HL-60/S4 (cell line): ENCODE measurements at regions not wholly inside any gene's neighbourhood (a gene's known extent, or its start where the extent isn't known, plus 50 kb on each side); places are given as distances from the start of the nearest gene placed in this dataset.

Experiments used
- in situ Hi-C: fragments of 300-500 bp; cut with MboI; formaldehyde crosslinking; loops from 2 replicates; pipeline ENCODE4 v1.14.3; 2022; ENCODE audit warnings: low sequenced_read_pairs

- in situ Hi-C loops, result no loop called here
These were observed 707.8 kb upstream of the LMCD1 start for GRCh38 chr3:7793786-7794185.

GRCh38 chr3:7798276-7798675, 703.3 kb upstream of the LMCD1 start:
- in situ Hi-C loops, result no loop called here

GRCh38 chr3:7800006-7800780, 701.4 kb upstream of the LMCD1 start:
- in situ Hi-C loops, result no loop called here

- in situ Hi-C loops, result no loop called here
These were observed 689.1 kb upstream of the LMCD1 start for GRCh38 chr3:7812490-7812889.

- in situ Hi-C loops, result no loop called here
These were observed 688.3 kb upstream of the LMCD1 start for GRCh38 chr3:7813365-7813764.

- in situ Hi-C loops, result no loop called here
These were observed 684.4 kb upstream of the LMCD1 start for GRCh38 chr3:7817239-7817638.

- in situ Hi-C loops, result no loop called here
These were observed 680.7 kb upstream of the LMCD1 start for GRCh38 chr3:7820969-7821368.

- in situ Hi-C loops, result no loop called here
These were observed 679.8 kb upstream of the LMCD1 start for GRCh38 chr3:7821858-7822257.

GRCh38 chr3:7841451-7841850, 660.2 kb upstream of the LMCD1 start:
- in situ Hi-C loops, result no loop called here

GRCh38 chr3:7843441-7843840, 658.2 kb upstream of the LMCD1 start:
- in situ Hi-C loops, result no loop called here

GRCh38 chr3:7847021-7847420, 654.6 kb upstream of the LMCD1 start:
- in situ Hi-C loops, result no loop called here

- in situ Hi-C loops, result no loop called here
These were observed 654.1 kb upstream of the LMCD1 start for GRCh38 chr3:7847521-7847920.

GRCh38 chr3:7854266-7854665, 647.4 kb upstream of the LMCD1 start:
- in situ Hi-C loops, result no loop called here

- in situ Hi-C loops, result no loop called here
These were observed 646.9 kb upstream of the LMCD1 start for GRCh38 chr3:7854721-7855120.

GRCh38 chr3:7865611-7866010, 636.0 kb upstream of the LMCD1 start:
- in situ Hi-C loops, result no loop called here

GRCh38 chr3:7867587-7867986, 634.0 kb upstream of the LMCD1 start:
- in situ Hi-C loops, result no loop called here

- in situ Hi-C loops, result no loop called here
These were observed 630.5 kb upstream of the LMCD1 start for GRCh38 chr3:7871003-7871560.

GRCh38 chr3:7874116-7874515, 627.5 kb upstream of the LMCD1 start:
- in situ Hi-C loops, result no loop called here

- in situ Hi-C loops, result no loop called here
These were observed 625.7 kb upstream of the LMCD1 start for GRCh38 chr3:7875925-7876324.

GRCh38 chr3:7876741-7877297, 624.8 kb upstream of the LMCD1 start:
- in situ Hi-C loops, result no loop called here

GRCh38 chr3:7877312-7877711, 624.3 kb upstream of the LMCD1 start:
- in situ Hi-C loops, result no loop called here

- in situ Hi-C loops, result no loop called here
These were observed 622.1 kb upstream of the LMCD1 start for GRCh38 chr3:7879572-7879971.
